HepG2 (cell line): ENCODE measurements at regions not wholly inside any gene's neighbourhood (a gene's known extent, or its start where the extent isn't known, plus 50 kb on each side); places are given as distances from the start of the nearest gene placed in this dataset.

Experiments used
- ATAC-seq: fragments of 200-7000 bp; cut with Tn5 transposase; 3 replicates; pipeline ENCODE4 v1.9.1; 2020; ENCODE audit warnings: mild to moderate bottlenecking, moderate library complexity
- BruUV-seq: library from RNA; stranded (reverse); fragments of 400-500 nt; replicated peaks from 2 replicates; lab custom pipeline; 2021; lab: Mats Ljungman, UMichigan
- CTCF ChIA-PET: fragments of 300-600 bp; formaldehyde crosslinking; extraction: SDS; loops from one replicate; lab custom pipeline; 2021; ENCODE audit warnings: low total read pairs, inconsistent platforms, low intra/inter-chr PET ratio; lab: Yijun Ruan, JAX
- POLR2A ChIA-PET: fragments of 350-600 bp; sonication (Branson Sonifier 250); formaldehyde crosslinking; loops from one replicate; lab custom pipeline; 2020; ENCODE audit warnings: antibody characterized with exemption, inconsistent platforms; lab: Yijun Ruan, JAX
- DNase-seq: peaks from one replicate; pipeline ENCODE4 v3.0.0-alpha.2; 2015; ENCODE audit warnings: low spot score
- FAIRE-seq: peaks from 3 replicates; lab custom pipeline; 2011; peaks lifted over from hg19 to GRCh38; lab: Jason Lieb, UNC
- H2AFZ ChIP-seq: one replicate; pipeline ENCODE4 v1.6.1; 2011; ENCODE audit warnings: low read length, inconsistent platforms
- H3K27ac ChIP-seq: fragments of 300-600 bp; 3 replicates; pipeline ENCODE4 v1.8.0; 2011; ENCODE audit warnings: mixed run types, mild to moderate bottlenecking, mixed read lengths, low read length, inconsistent platforms; ENCODE audit not compliant: insufficient read depth; ENCODE audit errors: extremely low read length
- H3K27me3 ChIP-seq, 2 experiments: fragments of 200-600 bp in 1 of 2; 2 replicates in 1 of 2; 3 replicates in 1 of 2; pipeline versions ENCODE4 v1.6.0 to v1.8.0; 2011; ENCODE audit warnings: low read length in 2 of 2, mild to moderate bottlenecking in 2 of 2, moderate library complexity in 2 of 2, inconsistent platforms in 1 of 2; ENCODE audit not compliant: insufficient read depth in 2 of 2, control insufficient read depth in 1 of 2
- H3K36me3 ChIP-seq, 2 experiments: fragments of 200-600 bp in 1 of 2; replicated peaks in 1 of 2; 2 replicates in 1 of 2; 3 replicates in 1 of 2; pipeline versions ENCODE4 v1.5.1 to v1.8.0; 2011; ENCODE audit warnings: low read length in 2 of 2, inconsistent platforms in 1 of 2; ENCODE audit not compliant: insufficient read depth in 2 of 2, control insufficient read depth in 1 of 2
- H3K4me1 ChIP-seq: 2 replicates; pipeline ENCODE4 v1.5.1; 2012; ENCODE audit warnings: low read length, inconsistent platforms; ENCODE audit not compliant: insufficient read depth
- H3K4me2 ChIP-seq: 2 replicates; pipeline ENCODE4 v1.6.0; 2011; ENCODE audit warnings: low read depth, low read length, inconsistent platforms
- H3K4me3 ChIP-seq, 3 experiments: fragments of 200-600 bp in 1 of 3; sonication (generic), shearing (Covaris generic) in 1 of 3; replicated peaks in 1 of 3; 2 replicates each; pipeline ENCODE4 v1.5.1; 2011 to 2016; ENCODE audit warnings: low read length in 3 of 3, inconsistent platforms in 2 of 3, low read depth in 2 of 3, mild to moderate bottlenecking in 2 of 3, control low read depth in 1 of 3, mixed read lengths in 1 of 3; ENCODE audit not compliant: insufficient read depth in 1 of 3
- H3K79me2 ChIP-seq: one replicate; pipeline ENCODE4 v1.6.1; 2011; ENCODE audit warnings: low read length, inconsistent platforms; ENCODE audit not compliant: insufficient read depth
- H3K9ac ChIP-seq: 2 replicates; pipeline ENCODE4 v1.6.0; 2011; ENCODE audit warnings: mild to moderate bottlenecking, low read depth, low read length, inconsistent platforms; ENCODE audit not compliant: insufficient read depth
- H3K9me3 ChIP-seq: 2 replicates; pipeline ENCODE4 v1.5.1; 2012; ENCODE audit warnings: mild to moderate bottlenecking, low read length
- H4K20me1 ChIP-seq: 2 replicates; pipeline ENCODE4 v1.6.0; 2011; ENCODE audit warnings: inconsistent platforms, mild to moderate bottlenecking, low read length, moderate library complexity; ENCODE audit not compliant: insufficient read depth
- HOXA7 ChIP-seq: sonication (generic); formaldehyde crosslinking; IDR thresholded peaks from 2 replicates; pipeline ENCODE4 v1.8.1; 2022; ENCODE audit warnings: mild to moderate bottlenecking, missing genetic modification reagents, moderate library complexity
- MBD4 ChIP-seq: IDR thresholded peaks from 2 replicates; pipeline ENCODE4 v1.6.1; 2012; ENCODE audit warnings: low read length, inconsistent platforms, borderline replicate concordance
- NR2F2 ChIP-seq: IDR thresholded peaks from 2 replicates; pipeline ENCODE4 v1.6.1; 2012; ENCODE audit warnings: low read depth, inconsistent platforms, borderline replicate concordance
- PTBP1 ChIP-seq: fragments of 200-400 bp; formaldehyde crosslinking; IDR thresholded peaks from 2 replicates; pipeline ENCODE4 v1.6.1; 2018; ENCODE audit warnings: low read length, low read depth; ENCODE audit not compliant: poor library complexity, severe bottlenecking
- THAP11 ChIP-seq: IDR thresholded peaks from 2 replicates; pipeline ENCODE4 v1.6.1; 2016; ENCODE audit warnings: missing biosample characterization, missing genetic modification reagents
- ZNF414 ChIP-seq: sonication (generic); formaldehyde crosslinking; IDR thresholded peaks from 2 replicates; pipeline ENCODE4 v1.5.0; 2020; ENCODE audit warnings: missing genetic modification reagents
- ZNF513 ChIP-seq: sonication (generic); formaldehyde crosslinking; conservative IDR thresholded peaks from 2 replicates; pipeline ENCODE4 v1.5.0; 2020; ENCODE audit warnings: missing genetic modification reagents
- ZNF761 ChIP-seq: sonication (generic); formaldehyde crosslinking; conservative IDR thresholded peaks from 2 replicates; pipeline ENCODE4 v1.4.0; 2020; ENCODE audit warnings: mild to moderate bottlenecking, missing genetic modification reagents
- ZSCAN30 ChIP-seq: sonication (generic); formaldehyde crosslinking; IDR thresholded peaks from 2 replicates; pipeline ENCODE4 v1.5.0; 2020; ENCODE audit warnings: mild to moderate bottlenecking, missing genetic modification reagents
- WGBS: methylation state at CpG from one replicate; pipeline ENCODE4 v1.1.6; 2017; ENCODE audit warnings: low lambda C conversion rate; 5-methylcytosine and 5-hydroxymethylcytosine counted together
- in situ Hi-C: cut with HindIII; loops from 2 replicates; pipeline ENCODE4 v1.10.0; 2017; ENCODE audit warnings: low pct_unique_long_range_greater_than_20kb; ENCODE audit not compliant: extremely low pct_ligation_motif_present
- intact Hi-C: fragments of 100-400 bp; cut with micrococcal nuclease; formaldehyde crosslinking; loops from one replicate; pipeline ENCODE4 v1.10.0; 2022; ENCODE audit not compliant: unreplicated experiment
- TF ChIP-seq, protein P1 (sequence below): sonication (generic); formaldehyde crosslinking; IDR thresholded peaks from 2 replicates; pipeline ENCODE4 v1.5.0; 2020; ENCODE audit warnings: missing genetic modification reagents
- TF ChIP-seq, protein P2 (sequence below): sonication (generic); formaldehyde crosslinking; IDR thresholded peaks from 2 replicates; pipeline ENCODE4 v1.4.0; 2020; ENCODE audit warnings: missing genetic modification reagents, borderline replicate concordance

GRCh38 chr2:144835634-144836350 lies 315.9 kb upstream of the ZEB2 start:
- CTCF ChIA-PET, result no interaction called here
- BruUV-seq, result no TSS peak

DNA sequence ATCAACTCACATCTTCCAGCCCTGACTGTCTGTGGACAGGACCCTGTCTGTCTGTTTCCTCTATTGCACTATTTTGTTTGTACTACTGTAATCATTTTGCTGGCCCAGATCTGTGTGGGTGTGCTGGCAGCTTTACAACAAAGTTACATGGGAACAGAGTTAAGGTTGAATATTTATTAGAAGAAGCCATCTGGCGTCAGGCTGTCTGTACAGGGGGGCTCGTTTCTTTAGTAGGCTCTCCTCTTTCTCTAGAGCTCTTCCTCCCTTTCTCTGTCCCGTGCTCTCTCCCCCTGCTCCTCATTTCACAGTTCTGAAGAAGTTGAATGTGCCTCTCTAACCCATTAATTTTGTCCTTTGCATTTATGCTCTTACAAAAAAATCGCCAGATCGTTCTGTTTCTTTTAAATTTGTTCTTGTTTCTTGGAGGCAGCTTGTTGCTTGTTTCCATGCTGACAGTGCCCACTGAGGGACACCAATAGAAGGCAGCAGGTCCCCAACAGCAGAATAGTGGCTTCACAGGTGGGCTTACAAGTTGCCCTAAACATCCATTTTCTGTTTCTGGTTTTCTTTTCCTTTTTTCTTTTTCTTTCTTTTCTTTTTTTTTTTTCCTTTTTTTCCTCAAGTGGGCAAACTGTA lies 315.2 kb upstream of the ZEB2 start:
- H3K4me1 ChIP-seq, result no peaks in the 10 kb centered on the region
- no peak for TF ChIP-seq NR2F2
- TF ChIP-seq ZNF761 (CRISPR knock-in tag), result no peak
- TF ChIP-seq, protein P1, sequence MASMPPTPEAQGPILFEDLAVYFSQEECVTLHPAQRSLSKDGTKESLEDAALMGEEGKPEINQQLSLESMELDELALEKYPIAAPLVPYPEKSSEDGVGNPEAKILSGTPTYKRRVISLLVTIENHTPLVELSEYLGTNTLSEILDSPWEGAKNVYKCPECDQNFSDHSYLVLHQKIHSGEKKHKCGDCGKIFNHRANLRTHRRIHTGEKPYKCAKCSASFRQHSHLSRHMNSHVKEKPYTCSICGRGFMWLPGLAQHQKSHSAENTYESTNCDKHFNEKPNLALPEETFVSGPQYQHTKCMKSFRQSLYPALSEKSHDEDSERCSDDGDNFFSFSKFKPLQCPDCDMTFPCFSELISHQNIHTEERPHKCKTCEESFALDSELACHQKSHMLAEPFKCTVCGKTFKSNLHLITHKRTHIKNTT (CRISPR knock-in tag), result no peak
- no peak for TF ChIP-seq PTBP1
- TF ChIP-seq ZNF513 (CRISPR knock-in tag), result no peak
- TF ChIP-seq ZSCAN30, result no peak
- TF ChIP-seq ZNF414, result no peak
- no peak for TF ChIP-seq THAP11 (CRISPR knock-in tag)

More at GRCh38 chr2:144835634-144836350, 315.9 kb upstream of the ZEB2 start:
- Histone ChIP-seq H3K9ac (no peak overlapping the region), H3K27me3 (no peaks in the 10 kb centered on the region), H3K27ac (no peak overlapping the region), H3K4me1 (no peaks in the 10 kb centered on the region), H3K9me3 (no peaks in the 10 kb centered on the region), H3K36me3 (no peaks in the 10 kb centered on the region), H3K4me2 (no peak overlapping the region), H2AFZ (no peak overlapping the region), H3K4me3 (no peak overlapping the region), H4K20me1 (no peaks in the 10 kb centered on the region), H3K79me2 (no peaks in the 10 kb centered on the region)
- DNase-seq (no peak), FAIRE-seq (no peak), ATAC-seq (no peak)
- intact Hi-C loops (no loop called here), in situ Hi-C loops (no loop called here)
- POLR2A ChIA-PET, result no interaction called here
- 3% methylated on average over 4 of the region's 4 CpGs for WGBS
- TF ChIP-seq, protein P2, sequence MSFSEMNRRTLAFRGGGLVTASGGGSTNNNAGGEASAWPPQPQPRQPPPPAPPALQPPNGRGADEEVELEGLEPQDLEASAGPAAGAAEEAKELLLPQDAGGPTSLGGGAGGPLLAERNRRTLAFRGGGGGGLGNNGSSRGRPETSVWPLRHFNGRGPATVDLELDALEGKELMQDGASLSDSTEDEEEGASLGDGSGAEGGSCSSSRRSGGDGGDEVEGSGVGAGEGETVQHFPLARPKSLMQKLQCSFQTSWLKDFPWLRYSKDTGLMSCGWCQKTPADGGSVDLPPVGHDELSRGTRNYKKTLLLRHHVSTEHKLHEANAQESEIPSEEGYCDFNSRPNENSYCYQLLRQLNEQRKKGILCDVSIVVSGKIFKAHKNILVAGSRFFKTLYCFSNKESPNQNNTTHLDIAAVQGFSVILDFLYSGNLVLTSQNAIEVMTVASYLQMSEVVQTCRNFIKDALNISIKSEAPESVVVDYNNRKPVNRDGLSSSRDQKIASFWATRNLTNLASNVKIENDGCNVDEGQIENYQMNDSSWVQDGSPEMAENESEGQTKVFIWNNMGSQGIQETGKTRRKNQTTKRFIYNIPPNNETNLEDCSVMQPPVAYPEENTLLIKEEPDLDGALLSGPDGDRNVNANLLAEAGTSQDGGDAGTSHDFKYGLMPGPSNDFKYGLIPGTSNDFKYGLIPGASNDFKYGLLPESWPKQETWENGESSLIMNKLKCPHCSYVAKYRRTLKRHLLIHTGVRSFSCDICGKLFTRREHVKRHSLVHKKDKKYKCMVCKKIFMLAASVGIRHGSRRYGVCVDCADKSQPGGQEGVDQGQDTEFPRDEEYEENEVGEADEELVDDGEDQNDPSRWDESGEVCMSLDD (CRISPR knock-in tag), result no peak
- TF ChIP-seq MBD4, result no peak
- no peak for TF ChIP-seq HOXA7

More for the DNA sequence above, 315.2 kb upstream of the ZEB2 start:
- CTCF ChIA-PET, result no interaction called here
- intact Hi-C loops (no loop called here), in situ Hi-C loops (no loop called here)
- Histone ChIP-seq H3K4me3 (no peak overlapping the region), H3K9me3 (no peaks in the 10 kb centered on the region), H3K27ac (no peak overlapping the region), H3K27me3 (no peaks in the 10 kb centered on the region), H3K79me2 (no peaks in the 10 kb centered on the region), H4K20me1 (no peaks in the 10 kb centered on the region), H3K4me2 (no peak overlapping the region), H3K36me3 (no peaks in the 10 kb centered on the region), H2AFZ (no peak overlapping the region), H3K9ac (no peak overlapping the region)
- no TSS peak for BruUV-seq
- ATAC-seq (no peak), DNase-seq (no peak), FAIRE-seq (no peak)
- WGBS, result 3% methylated on average over 5 of the region's 5 CpGs
- POLR2A ChIA-PET, result no interaction called here
